ENCODE measurements at regions not wholly inside any gene's neighbourhood (a gene's known extent, or its start where the extent isn't known, plus 50 kb on each side); places are given as distances from the start of the nearest gene placed in this dataset.

- TF ChIP-seq CTCF (IDR thresholded peaks at IDR 0.05; ENCODE audit: insufficient read depth, low read depth, low read length) (no peak), EZH2 (IDR thresholded peaks at IDR 0.05; ENCODE audit: insufficient read depth, low read length) (no peak)
Observed at GRCh38 chr1:29515170-29515955, 279.0 kb downstream of the PTPRU start.
